ENCODE measurements at regions not wholly inside any gene's neighbourhood (a gene's known extent, or its start where the extent isn't known, plus 50 kb on each side); places are given as distances from the start of the nearest gene placed in this dataset.
"Not testable (repeated sequence)": the region's sequence is repeated elsewhere in the genome, so short reads cannot be mapped to it uniquely, and the experiment has no call there.

DNA sequence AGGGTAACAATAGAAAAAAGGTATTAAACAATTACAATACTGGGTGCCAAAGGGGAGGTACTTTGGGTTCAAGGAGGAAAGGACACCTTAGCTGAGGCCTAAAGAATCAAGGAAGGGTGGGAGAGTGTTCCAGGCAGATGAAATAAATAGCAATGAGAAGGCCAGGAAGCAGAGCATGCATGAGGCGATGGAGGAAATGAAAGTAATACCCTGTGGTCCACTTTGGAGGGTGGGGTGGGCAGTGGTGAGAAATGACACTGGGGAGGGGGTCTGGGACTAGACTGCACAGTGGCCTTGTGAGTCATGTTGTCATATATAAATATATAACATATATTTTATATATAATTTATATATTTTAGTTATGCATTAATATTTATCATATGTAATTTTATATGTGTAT, 55.9 kb downstream of the BHLHE40 start:
- intact Hi-C loops (cut with micrococcal nuclease), result no loop called here

DNA sequence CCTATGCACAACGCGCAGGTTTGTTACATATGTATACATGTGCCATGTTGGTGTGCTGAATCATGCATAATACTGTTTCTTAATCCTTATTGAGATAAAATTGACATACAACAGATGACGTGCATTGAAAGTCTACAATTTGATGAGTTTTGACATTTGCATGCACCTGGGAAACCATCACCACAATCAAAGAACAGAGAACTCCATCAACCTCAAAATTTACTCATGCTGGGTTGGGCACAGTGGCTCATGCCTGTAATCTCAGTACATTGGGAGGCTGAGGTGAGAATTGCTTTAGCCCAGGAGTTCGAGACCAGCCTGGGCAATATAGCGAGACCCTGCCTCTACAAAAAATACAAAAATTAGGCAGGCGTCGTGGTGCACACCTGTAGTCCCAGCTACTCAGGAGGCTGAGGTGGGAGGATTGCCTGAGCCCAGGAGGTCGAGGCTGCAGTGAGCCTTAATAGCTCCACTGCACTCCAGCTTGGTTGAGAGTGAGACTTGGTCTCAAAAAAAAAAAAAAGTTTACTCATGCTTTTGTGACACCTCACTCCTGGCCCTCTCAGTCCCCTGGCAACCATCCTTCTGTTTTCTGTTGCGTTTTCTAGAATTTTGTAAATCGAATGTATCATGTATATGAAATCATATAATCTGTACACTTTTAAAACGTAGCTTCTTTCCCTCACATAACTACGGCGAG, 56.6 kb downstream of the BHLHE40 start:
- intact Hi-C loops (cut with micrococcal nuclease), result loop anchor here (2.0 kb wide), 1 partner anchor 13 kb away; no protein-coding TSS in a partner anchor

DNA sequence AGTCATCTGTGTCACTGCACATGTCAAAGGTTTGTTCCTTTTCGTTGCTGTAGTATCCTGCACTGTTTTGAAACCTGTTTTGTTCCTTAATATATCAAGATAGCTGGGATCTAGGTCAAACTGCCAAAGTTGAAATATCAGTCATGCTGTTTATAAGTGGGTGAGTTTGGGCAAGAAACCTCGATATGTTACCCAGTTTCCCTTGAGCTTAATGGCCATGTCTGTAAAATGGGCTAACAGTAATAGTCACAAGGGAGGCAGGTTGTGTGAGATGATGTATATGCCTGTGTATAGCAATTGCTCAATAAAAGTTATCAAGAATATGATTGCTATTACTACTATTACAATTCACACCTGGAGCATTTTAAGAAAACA, 57.1 kb downstream of the BHLHE40 start:
- intact Hi-C loops (cut with micrococcal nuclease), result loop anchor here (2.0 kb wide), 1 partner anchor 14 kb away; no protein-coding TSS in a partner anchor

DNA sequence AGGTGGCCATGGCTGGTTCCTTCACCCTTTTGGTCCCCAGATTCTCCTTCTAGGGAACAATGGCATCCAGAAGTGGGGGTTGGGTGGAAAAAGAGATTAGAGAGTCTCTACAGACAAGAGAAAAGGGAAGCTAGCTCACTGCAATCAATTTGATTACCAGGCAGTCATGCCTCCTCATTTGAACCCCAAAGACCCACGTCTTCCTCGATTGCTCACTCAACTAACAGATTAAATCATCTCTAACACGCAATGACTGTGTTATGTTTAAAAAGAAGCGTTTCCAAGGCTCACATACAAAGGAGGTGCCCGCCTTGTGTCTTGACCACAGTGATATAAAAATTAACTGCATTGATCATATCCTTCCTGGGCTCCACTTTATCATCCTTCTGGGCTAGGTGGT, 57.6 kb downstream of the BHLHE40 start:
- intact Hi-C loops (cut with micrococcal nuclease), result loop anchor here (2.0 kb wide), 1 partner anchor 14 kb away; no protein-coding TSS in a partner anchor

DNA sequence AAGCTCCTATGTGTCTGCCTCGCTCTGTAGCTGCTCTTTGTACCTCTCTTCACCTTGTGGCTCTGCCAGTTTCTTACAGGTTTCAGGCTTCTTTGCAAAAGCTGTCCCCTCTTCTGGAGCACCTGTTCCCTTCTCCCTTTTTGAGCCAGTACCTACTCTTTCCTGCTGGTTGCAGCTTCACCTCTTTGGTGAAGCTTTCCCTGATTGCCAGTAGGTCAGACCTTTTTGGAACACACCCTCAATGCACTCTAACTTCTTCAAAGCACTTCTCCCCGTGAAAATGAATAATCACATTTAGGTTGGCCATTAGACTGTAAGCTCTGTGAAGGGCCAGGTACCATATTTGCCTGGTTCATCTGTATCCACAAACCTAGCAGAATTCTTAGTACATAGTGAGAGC, 60.3 kb downstream of the BHLHE40 start:
- intact Hi-C loops (cut with micrococcal nuclease), result loop anchor here (2.0 kb wide), 1 partner anchor 17 kb away; no protein-coding TSS in a partner anchor

DNA sequence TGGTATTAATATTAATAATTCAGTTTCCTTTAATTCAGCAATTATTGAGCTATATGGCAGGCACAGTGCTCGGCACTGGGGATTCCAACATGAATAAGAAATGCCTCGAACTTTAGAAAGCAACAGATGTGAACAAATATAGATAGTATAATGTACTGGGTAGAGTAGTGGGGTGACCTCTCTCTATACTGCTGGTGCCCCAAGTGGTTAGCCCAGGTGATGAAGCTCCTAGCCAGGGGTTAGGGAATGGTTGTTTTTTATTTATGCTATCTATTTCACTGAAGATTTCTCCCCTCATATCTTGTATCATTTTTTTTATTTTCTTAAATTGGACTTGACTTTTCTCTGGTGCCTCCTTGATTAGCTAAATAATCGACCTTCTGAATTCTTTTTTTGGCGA, 62.1 kb downstream of the BHLHE40 start:
- intact Hi-C loops (cut with micrococcal nuclease), result no loop called here

DNA sequence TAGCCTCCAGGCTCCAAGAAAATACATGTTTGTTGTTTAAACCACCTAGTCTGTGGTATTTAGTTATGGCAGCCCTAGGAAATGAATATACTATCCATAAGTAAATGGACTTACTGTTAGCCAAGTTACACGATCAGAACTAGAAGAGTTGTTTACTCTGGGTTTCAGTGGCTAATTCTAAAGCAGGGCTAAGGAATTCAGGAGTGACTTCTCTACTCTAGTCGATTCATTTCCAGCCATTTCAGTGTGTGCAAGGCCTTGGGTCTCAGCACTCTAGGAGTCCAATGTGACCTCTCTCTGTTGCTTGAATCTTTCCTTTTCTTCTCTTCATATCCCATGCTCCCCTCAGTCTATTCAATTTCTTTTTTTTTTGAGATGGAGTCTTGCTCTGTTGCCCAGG, 66.7 kb downstream of the BHLHE40 start:
- intact Hi-C loops (cut with micrococcal nuclease), result no loop called here

DNA sequence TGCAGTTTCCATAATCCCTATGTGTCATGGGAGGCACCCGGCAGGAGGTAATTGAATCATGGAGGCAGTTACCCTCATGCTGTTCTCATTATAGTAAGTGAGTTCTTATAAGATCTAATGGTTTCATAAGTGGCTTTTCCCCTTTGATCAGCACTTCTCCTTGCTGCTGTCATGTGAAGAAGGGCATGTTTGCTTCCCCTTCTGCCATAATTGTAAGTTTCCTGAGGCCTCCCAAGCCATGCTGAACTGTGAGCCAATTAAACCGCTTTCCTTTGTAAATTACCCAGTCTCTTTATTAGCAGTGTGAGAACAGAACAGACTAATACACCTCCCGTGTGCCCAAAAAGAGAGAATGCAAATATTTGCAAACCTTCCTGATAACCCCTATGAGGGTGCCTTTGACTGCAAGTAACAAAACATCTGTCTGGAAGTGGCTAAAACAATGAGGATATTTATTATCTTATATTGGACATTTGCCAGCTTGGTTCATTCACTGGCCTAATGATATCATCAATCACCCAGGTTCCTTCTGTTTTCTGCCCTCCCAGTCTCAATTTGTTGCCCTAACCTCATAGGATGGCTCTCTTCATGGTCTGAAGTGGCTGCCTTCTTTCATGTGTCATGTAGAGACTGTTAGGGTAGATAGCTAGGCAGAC, 68.7 kb downstream of the BHLHE40 start:
- intact Hi-C loops (cut with micrococcal nuclease), result no loop called here

DNA sequence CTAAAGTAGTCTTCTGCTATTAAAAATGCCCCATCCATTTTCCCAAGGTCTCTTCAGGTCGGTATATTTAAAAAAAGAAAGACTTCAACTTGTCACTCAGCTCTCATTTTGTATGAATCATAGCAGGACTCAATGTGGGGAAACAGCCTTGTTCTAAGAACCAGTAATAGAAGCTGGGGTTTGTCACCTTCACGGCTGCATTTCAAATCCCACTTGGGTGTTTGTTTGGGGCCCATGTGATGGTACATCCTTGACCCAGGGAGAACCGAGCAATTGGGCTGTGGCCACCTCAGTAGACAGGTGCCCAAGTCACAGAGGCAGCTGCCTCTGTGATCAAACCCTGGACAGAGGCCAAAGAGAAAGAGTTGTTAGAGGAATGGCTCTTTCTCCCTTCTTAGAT, 70.3 kb upstream of the ARL8B start:
- intact Hi-C loops (cut with micrococcal nuclease), result no loop called here

DNA sequence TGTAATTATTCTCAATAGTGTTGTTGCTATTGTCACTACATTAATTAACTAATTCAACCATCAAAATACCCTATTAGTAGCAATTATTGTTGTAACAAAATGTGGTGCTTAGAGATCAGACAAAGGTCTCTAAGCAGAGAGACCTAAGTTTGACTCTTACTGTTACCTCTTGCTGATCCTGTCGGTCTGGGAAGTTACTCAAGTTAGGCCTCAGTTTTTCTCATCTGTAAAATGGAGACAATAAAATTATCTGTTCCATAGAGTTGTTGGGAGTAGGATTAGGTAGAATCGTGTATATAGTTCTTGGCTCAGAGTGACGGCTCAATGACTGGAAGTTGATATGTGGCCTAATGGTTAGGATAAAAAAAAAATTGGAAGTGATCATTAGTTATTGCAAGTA, 69.8 kb upstream of the ARL8B start:
- intact Hi-C loops (cut with micrococcal nuclease), result no loop called here

DNA sequence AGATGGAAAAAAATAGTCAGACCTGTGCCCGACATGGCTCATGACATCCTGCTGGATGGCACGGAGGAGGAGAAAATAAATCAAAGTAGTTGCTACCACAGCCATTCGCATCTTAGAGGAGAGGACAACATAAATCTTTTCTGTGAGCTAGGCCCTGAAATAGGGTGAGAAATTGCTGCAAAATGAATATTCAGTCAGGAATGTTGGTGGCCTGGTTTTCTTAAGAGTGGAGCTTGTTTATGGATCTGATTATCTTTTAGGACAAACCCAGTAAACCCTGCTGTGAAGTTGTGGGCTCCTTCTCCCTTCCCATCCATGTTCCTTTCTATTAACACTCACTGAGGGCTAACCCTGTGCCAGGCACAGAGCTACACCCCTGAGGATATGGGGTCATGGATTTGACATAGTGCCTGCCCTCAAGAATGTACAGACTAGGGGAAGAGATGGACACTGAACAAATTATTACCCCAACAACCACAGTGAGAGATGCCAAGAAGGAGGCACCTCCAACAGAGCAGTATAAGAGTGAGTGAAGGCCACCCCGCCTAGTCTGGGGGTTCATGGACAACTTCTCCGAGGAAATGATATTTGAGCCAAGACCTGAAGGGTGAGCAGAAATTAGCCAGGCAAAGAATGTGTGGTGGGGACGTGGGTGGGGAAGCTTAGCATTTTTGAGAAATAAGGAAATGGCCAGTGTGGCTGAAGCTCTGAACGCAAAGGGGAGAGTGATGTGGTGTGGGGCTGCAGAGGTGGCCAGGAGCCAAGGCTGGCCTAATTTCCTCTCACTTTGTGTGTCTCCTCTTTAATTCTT, 68.9 kb upstream of the ARL8B start:
- intact Hi-C loops (cut with micrococcal nuclease), result no loop called here

DNA sequence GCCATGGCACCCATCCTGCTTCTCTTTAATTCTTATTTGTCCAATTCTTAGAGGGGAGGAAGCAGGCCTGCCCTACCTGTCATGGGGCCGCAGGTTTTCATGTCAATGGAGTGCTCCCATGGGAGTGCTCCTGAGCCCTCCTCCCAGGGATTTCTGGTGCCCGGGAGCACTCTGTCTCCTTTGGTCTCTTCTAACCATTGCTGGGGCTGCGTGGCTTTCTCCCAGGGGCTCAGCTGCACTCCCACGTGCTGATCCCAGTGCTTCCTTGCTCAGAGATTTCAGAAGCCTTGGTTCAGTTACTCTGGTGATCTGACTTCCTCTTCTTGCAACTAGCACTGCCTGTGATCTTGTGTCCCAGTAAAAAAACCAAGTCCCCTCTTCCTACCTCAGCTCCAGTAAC, 68.0 kb upstream of the ARL8B start:
- intact Hi-C loops (cut with micrococcal nuclease), result no loop called here

DNA sequence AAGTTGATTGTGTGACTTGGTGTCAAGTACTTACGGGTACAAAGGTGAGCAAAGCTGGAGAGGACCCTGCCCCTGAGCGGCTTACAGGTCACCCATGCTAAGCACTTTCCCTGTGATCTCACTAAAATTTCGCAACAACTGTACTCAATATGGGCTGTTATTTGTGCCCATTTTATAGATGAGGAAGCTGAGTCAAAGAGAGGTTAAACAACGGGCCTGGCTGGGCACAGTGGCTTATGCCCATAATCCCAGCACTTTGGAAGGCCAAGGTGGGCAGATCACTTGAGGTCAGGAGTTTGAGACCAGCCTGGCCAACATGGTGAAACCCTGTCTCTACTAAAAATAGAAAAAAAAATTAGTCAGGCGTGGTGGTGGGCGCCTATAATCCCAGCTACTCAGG, 67.5 kb upstream of the ARL8B start:
- intact Hi-C loops (cut with micrococcal nuclease), result not testable (repeated sequence)

DNA sequence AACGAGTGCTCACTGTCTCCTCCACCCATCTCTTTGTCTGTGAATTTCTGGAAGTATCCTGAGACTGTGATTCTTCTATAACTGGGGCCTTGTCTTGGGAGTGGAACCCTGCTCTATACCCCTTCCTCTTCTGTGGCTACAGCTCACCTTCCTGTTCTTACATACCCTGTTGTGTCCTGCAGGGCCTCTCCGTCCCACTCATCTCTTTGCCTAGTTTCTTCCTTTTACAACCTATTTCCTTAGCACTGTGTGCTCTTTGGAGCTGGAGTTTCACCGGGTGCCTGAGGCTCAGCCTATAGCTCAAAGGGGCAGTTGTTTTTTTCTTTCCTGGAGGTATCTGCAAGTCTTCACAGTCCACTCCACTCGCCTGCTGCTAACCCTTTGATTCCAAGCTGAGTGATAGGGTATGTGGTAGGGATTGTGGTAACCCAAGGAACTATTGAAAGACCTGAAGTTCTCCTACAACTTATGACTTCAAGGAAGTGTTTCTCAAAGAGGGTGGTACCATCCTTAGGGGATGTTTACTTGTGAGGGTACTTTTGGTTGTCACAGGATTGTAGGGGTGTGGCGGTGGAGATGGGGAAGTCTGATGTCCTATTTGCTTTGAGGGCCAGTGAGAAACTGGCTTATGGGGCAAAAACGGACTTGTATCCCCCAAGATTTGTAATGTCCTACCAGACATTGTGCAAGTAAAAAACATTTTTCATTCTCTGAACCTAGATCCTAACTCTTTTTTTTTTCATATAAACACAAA, 66.6 kb upstream of the ARL8B start:
- intact Hi-C loops (cut with micrococcal nuclease), result loop anchor here (2.0 to 5.0 kb wide), 7 partner anchors 17 to 753 kb away; partner anchors contain the start of gene SETMAR

DNA sequence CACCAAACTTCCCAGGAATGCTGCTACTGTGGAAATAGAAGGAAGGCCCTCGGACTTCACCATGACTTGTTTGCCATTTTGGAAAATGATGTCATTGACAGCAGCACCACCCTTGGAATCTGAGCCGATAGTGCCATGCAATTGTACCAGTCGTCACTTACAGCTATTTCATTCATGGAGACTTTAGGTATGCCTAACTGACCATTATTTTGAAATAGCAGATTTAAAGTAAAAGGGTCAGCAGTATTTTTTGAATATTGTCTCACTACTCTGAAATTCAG, 66.0 kb upstream of the ARL8B start:
- intact Hi-C loops (cut with micrococcal nuclease), result loop anchor here (2.0 to 5.0 kb wide), 7 partner anchors 17 to 754 kb away; partner anchors contain the start of gene SETMAR

DNA sequence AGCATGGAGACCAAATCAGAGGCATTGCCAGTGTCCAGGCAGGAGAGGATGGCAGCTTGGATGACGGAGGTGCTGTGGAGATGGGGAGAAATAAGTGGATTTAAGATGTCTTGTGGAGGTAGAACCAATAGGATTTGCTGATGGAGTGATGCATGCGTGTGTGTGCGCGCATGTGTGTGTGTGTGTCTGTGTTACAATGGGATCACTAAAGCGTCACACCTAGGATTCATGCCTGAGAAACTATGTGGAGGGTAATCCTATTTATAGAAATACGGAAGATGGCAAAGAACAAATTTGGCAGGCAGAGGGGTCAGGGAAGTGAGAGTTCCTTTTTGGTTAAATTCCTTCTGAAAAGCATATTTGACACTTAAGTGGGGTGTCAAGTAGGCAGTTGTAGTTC, 64.8 kb upstream of the ARL8B start:
- intact Hi-C loops (cut with micrococcal nuclease), result loop anchor here (1.0 to 5.0 kb wide), 18 partner anchors 18 to 755 kb away; partner anchors contain the start of genes ITPR1 and SETMAR

DNA sequence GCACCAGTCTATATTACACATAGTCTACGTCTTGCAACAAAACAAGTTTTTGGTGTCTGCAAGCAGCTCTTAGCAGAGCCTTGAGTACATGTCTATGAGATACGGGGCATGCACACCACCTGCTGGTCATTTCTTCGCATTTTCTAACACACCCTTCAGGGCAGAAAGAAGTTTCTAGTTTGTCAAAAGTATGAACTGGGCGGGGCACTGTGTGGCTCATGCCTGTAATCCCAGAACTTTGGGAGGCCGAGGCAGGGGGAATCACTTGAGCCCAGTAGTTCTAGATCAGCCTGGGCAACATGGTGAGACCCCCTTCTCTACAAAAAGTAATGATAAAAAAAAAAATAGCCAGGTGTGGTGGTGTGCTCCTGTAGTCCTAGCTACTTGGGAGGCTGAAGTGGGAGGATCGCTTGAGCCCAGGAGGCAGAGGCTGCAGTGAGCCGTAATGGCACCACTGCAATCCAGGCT, 64.2 kb upstream of the ARL8B start:
- intact Hi-C loops (cut with micrococcal nuclease), result loop anchor here (1.0 to 5.0 kb wide), 20 partner anchors 19 to 756 kb away; partner anchors contain the start of genes ITPR1 and SETMAR

DNA sequence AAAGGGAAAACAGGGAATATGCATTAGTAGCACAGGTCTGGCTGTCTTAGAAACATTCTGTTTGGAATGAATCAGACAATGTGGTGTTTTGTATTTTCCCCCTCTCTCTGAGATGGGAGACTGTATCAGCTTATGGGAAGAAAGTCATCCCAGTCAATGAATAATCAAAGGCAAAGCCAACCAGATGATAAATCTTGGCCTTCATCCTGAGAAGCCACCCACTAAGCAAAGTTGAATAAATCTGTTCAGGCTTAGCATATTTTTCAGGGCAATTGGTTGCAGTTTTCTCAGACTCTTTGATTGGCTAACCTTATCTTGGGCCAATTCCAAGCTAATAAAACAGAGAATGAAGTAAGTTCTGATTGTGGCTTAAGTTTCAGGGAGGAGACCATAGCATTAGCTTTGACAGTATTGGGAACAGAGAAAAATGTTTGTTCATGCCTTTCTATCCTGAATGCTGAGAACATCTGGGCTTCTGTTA, 63.6 kb upstream of the ARL8B start:
- intact Hi-C loops (cut with micrococcal nuclease), result loop anchor here (1.0 to 5.0 kb wide), 5 partner anchors 138 to 756 kb away; partner anchors contain the start of gene SETMAR

DNA sequence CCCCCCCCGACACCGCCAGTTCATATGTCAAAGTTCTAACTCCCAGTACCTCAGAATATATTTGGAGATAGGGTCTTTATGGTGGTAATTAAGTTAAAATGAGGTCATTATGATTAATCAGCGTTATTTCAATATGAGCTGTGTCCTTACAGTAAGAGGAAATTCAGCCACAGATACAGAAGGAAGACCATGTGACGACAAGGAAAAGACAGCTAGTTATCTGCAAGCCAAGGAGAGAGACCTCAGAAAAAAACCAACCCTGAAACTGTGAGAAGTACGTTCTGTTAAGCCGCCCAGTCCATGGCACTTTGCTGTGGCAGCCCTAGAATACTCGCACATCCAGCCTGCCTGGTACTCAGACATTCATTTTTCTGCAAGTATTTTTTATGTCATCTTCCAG, 62.3 kb upstream of the ARL8B start:
- intact Hi-C loops (cut with micrococcal nuclease), result loop anchor here (2.0 to 5.0 kb wide), 4 partner anchors 137 to 757 kb away; partner anchors contain the start of gene SETMAR

DNA sequence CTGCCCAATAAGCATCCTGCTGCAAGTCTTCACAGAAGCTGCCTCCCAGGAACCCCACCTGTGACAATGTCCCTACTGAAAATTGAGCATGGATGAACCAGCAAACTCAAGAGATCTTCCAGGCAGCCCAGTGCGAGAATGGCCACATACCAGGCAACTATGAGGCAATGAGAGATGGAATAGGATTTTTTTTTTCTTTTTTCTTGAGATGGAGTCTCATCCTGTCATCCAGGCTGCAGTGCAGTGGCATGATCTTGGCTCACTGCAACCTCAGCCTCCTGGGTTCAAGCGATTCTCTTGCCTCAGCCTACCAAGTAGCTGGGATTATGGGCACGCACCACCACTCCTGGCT, 60.9 kb upstream of the ARL8B start:
- intact Hi-C loops (cut with micrococcal nuclease), result no loop called here

DNA sequence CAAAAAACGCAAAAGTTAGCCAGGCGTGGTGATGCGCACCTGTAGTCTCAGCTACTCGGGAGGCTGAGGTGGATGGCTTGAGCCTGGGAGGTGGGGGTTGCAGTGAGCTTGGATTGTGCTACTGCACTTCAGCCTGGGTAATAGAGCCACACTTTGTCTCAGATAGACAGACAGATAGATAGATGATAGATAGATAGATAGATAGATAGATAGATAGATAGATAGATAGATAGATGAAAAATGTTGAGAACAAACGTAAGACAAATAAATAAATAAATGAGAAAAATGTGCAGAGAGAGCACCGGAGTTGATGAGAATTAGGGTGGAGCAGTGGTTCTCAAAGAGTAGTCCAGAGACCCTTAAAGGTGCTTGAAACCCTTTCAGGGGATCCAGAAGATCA, 58.4 kb upstream of the ARL8B start:
- intact Hi-C loops (cut with micrococcal nuclease), result no loop called here
